Spinal cord (tissue), 9 donors: ENCODE measurements at regions not wholly inside any gene's neighbourhood (a gene's known extent, or its start where the extent isn't known, plus 50 kb on each side); places are given as distances from the start of the nearest gene placed in this dataset.
A peak's percentile ranks its signal among the peaks of the same experiment; 100 is the strongest.

Source experiments
- DNase-seq, 6 donors: peaks; one replicate each; pipeline versions ENCODE4 v3.0.0 to v3.0.0-alpha.2; 2013 to 2015; ENCODE audit warnings: low spot score in 6 of 6, low read depth in 4 of 6
- H3K27ac ChIP-seq: one replicate; pipeline ENCODE4 v1.5.1; 2013; ENCODE audit warnings: low read depth, low read length, control low read depth
- H3K27me3 ChIP-seq: one replicate; pipeline ENCODE4 v1.6.1; 2013; ENCODE audit warnings: low read length; ENCODE audit not compliant: control insufficient read depth, insufficient read depth
- H3K36me3 ChIP-seq: one replicate; pipeline ENCODE4 v1.6.1; 2013; ENCODE audit warnings: low read length; ENCODE audit not compliant: control insufficient read depth, insufficient read depth
- H3K4me1 ChIP-seq: one replicate; pipeline ENCODE4 v1.6.1; 2013; ENCODE audit warnings: low read length; ENCODE audit not compliant: control insufficient read depth, insufficient read depth
- H3K4me3 ChIP-seq: one replicate; pipeline ENCODE4 v1.5.1; 2013; ENCODE audit warnings: low read depth, low read length, control low read depth
- H3K9me3 ChIP-seq: one replicate; pipeline ENCODE4 v1.6.1; 2013; ENCODE audit warnings: low read length; ENCODE audit not compliant: control insufficient read depth, insufficient read depth
- WGBS: methylation state at CpG from one replicate; pipeline ENCODE4 v1.1.5; 2013; ENCODE audit warnings: missing lambda C conversion rate; ENCODE audit not compliant: insufficient coverage; 5-methylcytosine and 5-hydroxymethylcytosine counted together
- donor health status: healthy.

GRCh38 chr20:52682237-52682636 is 289.9 kb upstream of the TSHZ2 start:
- no peaks in the 10 kb centered on the region for H3K9me3 ChIP-seq
- no peaks in the 10 kb centered on the region for H3K27me3 ChIP-seq
- H3K4me3 ChIP-seq = no peak overlapping the region
- peaks cover 12% of the 10 kb centered on the region for H3K4me1 ChIP-seq
- DNase-seq = no peak
- H3K36me3 ChIP-seq = no peaks in the 10 kb centered on the region
- no CpG with 5 or more reads among the region's 1 CpG for WGBS
- no peak overlapping the region for H3K27ac ChIP-seq

- DNase-seq = no peak
- Histone ChIP-seq H3K4me1 (peaks cover 16% of the 10 kb centered on the region), H3K36me3 (no peaks in the 10 kb centered on the region), H3K9me3 (no peaks in the 10 kb centered on the region), H3K27me3 (no peaks in the 10 kb centered on the region), H3K27ac (no peak overlapping the region), H3K4me3 (no peak overlapping the region)
- WGBS = 100% methylated on average over 2 of the region's 6 CpGs
Observed at GRCh38 chr20:52681288-52681687, 290.9 kb upstream of the TSHZ2 start.

- no peak overlapping the region for H3K4me3 ChIP-seq
- no peaks in the 10 kb centered on the region for H3K36me3 ChIP-seq
- WGBS = no CpG with 5 or more reads among the region's 2 CpGs
- peaks cover 4% of the 10 kb centered on the region for H3K4me1 ChIP-seq
- H3K9me3 ChIP-seq = no peaks in the 10 kb centered on the region
- H3K27ac ChIP-seq = no peak overlapping the region
- no peak for DNase-seq
- no peaks in the 10 kb centered on the region for H3K27me3 ChIP-seq
Observed at GRCh38 chr20:52677216-52677615, 294.9 kb upstream of the TSHZ2 start.

GRCh38 chr20:52676283-52676995 is 295.7 kb upstream of the TSHZ2 start:
- Histone ChIP-seq H3K4me1 (peaks cover 4% of the 10 kb centered on the region), H3K27me3 (no peaks in the 10 kb centered on the region), H3K4me3 (no peak overlapping the region), H3K36me3 (no peaks in the 10 kb centered on the region), H3K9me3 (no peaks in the 10 kb centered on the region), H3K27ac (no peak overlapping the region)
- 78% methylated on average over 11 of the region's 13 CpGs for WGBS
- peak in 2 of 6 donors; percentile 9 to 84 for DNase-seq

GRCh38 chr20:52675375-52675774 is 296.8 kb upstream of the TSHZ2 start:
- peaks cover 4% of the 10 kb centered on the region for H3K4me1 ChIP-seq
- no peaks in the 10 kb centered on the region for H3K36me3 ChIP-seq
- WGBS = 86% methylated on average over 2 of the region's 4 CpGs
- no peaks in the 10 kb centered on the region for H3K27me3 ChIP-seq
- no peak overlapping the region for H3K27ac ChIP-seq
- no peak overlapping the region for H3K4me3 ChIP-seq
- no peaks in the 10 kb centered on the region for H3K9me3 ChIP-seq
- no peak for DNase-seq

- H3K27me3 ChIP-seq = no peaks in the 10 kb centered on the region
- H3K36me3 ChIP-seq = no peaks in the 10 kb centered on the region
- DNase-seq = peak in 1 of 6 donors; percentile 67
- no peaks in the 10 kb centered on the region for H3K4me1 ChIP-seq
- no peak overlapping the region for H3K4me3 ChIP-seq
- no peak overlapping the region for H3K27ac ChIP-seq
- H3K9me3 ChIP-seq = no peaks in the 10 kb centered on the region
- no CpG with 5 or more reads among the region's 3 CpGs for WGBS
Observed at GRCh38 chr20:52668626-52669025, 303.5 kb upstream of the TSHZ2 start.

- Histone ChIP-seq H3K4me3 (no peak overlapping the region), H3K9me3 (no peaks in the 10 kb centered on the region), H3K4me1 (no peaks in the 10 kb centered on the region), H3K27ac (no peak overlapping the region), H3K36me3 (no peaks in the 10 kb centered on the region), H3K27me3 (no peaks in the 10 kb centered on the region)
- WGBS = 97% methylated on average over 5 of the region's 5 CpGs
- DNase-seq = no peak
Observed at GRCh38 chr20:52667358-52667757, 304.8 kb upstream of the TSHZ2 start.

GRCh38 chr20:52665441-52665840 is 306.7 kb upstream of the TSHZ2 start:
- WGBS = 86% methylated on average over 1 of the region's 1 CpG
- Histone ChIP-seq H3K4me3 (no peak overlapping the region), H3K27me3 (no peaks in the 10 kb centered on the region), H3K27ac (no peak overlapping the region), H3K9me3 (no peaks in the 10 kb centered on the region), H3K36me3 (no peaks in the 10 kb centered on the region), H3K4me1 (no peaks in the 10 kb centered on the region)
- no peak for DNase-seq

GRCh38 chr20:52655395-52655794 is 316.8 kb upstream of the TSHZ2 start:
- Histone ChIP-seq H3K27ac (no peak overlapping the region), H3K36me3 (no peaks in the 10 kb centered on the region), H3K9me3 (no peaks in the 10 kb centered on the region), H3K4me1 (no peaks in the 10 kb centered on the region), H3K4me3 (no peak overlapping the region), H3K27me3 (no peaks in the 10 kb centered on the region)
- WGBS = 71% methylated on average over 3 of the region's 3 CpGs
- DNase-seq = peak in 1 of 6 donors; percentile 5

- 93% methylated on average over 2 of the region's 2 CpGs for WGBS
- H3K4me1 ChIP-seq = no peaks in the 10 kb centered on the region
- no peak overlapping the region for H3K4me3 ChIP-seq
- no peaks in the 10 kb centered on the region for H3K27me3 ChIP-seq
- no peaks in the 10 kb centered on the region for H3K36me3 ChIP-seq
- DNase-seq = no peak
- H3K27ac ChIP-seq = no peak overlapping the region
- no peaks in the 10 kb centered on the region for H3K9me3 ChIP-seq
Observed at GRCh38 chr20:52654567-52654966, 317.6 kb upstream of the TSHZ2 start.
